Activated naive CD8-positive, alpha-beta T cell treated with anti-CD3 and anti-CD28 coated beads, Interleukin-2, amount 50 U/mL, for 16 hours (primary cell): ENCODE measurements at regions not wholly inside any gene's neighbourhood (a gene's known extent, or its start where the extent isn't known, plus 50 kb on each side); places are given as distances from the start of the nearest gene placed in this dataset.

Experiments used
- DNase-seq: peaks from one replicate; pipeline ENCODE4 v3.0.0-alpha.2; 2020; ENCODE audit warnings: low read depth, low spot score

- DNase-seq, result no peak
These were observed 261.9 kb upstream of the ZNF462 start for GRCh38 chr9:106600955-106601560.

GRCh38 chr9:106602344-106602743, 260.6 kb upstream of the ZNF462 start:
- no peak for DNase-seq

DNA sequence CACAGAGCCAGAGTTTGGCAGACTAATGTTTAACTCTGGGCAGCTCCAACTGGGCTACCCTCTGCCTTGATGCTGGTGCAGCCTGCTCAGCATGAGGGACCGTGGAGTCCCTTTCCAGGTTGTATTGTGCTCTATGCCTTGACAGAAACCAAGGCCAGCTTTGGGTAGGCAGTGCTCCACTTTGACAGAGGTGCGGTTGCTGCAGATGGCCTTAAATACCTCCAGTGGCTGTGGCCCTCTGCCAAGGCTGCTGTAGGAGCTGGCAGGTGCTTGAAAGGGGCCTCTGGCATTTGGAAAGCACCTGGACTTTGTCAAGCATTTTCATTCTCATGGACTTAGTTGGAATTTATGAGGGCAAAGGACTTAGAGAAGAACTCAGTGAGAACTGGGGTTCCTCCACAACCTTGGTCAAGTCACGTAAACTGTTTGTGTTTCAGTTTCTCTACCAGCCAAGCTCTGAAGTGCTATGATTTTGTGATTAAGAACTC, 249.7 kb upstream of the ZNF462 start:
- no peak for DNase-seq

GRCh38 chr9:106615118-106615889, 247.7 kb upstream of the ZNF462 start:
- DNase-seq, result no peak

GRCh38 chr9:106616026-106616425, 246.9 kb upstream of the ZNF462 start:
- no peak for DNase-seq

GRCh38 chr9:106616851-106617345, 246.1 kb upstream of the ZNF462 start:
- no peak for DNase-seq

DNA sequence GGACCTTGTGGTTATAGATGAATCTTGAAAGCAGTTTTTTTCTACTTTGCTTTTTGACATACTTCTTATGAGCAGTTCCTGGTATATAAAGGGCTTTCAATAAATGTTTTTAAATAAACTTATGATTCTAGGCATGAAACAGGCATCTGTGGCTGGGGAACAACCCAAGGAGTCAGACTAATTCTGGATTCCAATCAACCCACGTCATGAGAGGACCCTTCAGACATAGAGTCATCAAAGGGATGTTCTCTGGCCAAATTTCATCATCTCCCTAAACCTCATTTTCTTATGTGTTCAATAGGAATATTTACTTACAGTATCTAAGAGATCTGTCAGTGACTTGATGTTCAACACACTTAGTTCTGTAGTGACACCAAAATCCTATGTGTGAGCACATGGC, 243.8 kb upstream of the ZNF462 start:
- DNase-seq, result no peak

- DNase-seq, result no peak
These were observed 242.9 kb upstream of the ZNF462 start for GRCh38 chr9:106620081-106620480.

GRCh38 chr9:106620866-106621265, 242.1 kb upstream of the ZNF462 start:
- DNase-seq, result no peak

DNA sequence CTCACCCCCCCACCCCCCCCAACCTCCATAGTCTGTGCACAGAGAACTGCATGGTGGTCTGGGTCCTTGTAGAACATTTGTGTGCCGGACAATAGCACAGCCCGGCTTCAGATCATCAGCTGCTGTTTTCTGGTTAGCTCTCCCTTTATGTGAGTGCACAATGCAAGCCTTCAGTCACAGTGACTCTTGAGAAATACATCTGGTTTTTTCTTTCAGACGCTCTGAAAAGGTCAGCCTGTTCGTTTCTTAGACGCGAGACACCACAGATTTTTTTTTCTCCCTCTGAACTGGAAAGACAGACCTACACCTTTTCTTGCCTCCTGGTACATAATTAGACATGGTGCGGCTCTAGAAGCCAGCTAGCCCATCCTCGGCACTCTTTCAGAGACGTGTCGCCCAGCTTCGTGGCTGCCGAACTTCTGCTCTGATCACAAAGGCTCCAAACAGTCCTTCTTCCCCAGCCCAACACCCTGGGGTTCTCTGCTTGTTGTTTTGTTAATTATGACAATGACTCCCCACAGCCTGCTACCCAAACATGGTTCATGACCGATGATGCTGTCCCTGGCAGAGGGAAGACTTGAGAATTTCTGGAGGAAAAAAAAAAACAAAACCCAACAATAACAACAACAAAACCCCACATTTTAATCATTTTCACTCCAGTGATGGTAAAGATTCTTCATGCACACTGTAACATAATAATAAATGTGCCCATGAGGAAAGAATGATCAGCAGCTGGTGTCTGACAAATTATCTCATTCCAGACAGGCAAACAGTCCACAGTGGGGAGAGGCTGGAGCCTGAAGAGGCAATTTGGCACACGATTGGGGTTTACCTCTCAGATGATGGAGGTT, 241.4 kb upstream of the ZNF462 start:
- no peak for DNase-seq

GRCh38 chr9:106622164-106622487, 240.8 kb upstream of the ZNF462 start:
- no peak for DNase-seq

DNA sequence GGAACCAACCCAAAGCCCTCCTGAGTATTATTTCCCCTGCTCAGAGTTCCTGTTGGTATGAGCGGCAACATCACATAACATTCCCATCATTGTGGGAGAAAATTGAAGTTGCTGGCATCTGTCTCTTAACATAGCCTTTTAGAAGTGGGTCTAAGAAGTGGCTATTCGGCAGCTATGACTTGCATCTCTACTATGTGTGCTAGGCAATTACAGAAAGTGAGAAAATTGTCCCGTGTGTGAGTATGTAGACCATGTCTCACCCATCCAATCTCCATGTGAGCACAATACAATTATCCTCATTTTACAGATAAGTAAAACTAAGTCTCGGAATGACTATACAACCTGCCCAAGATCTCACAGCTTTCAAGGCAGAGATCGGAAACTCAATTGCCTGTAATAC, 239.4 kb upstream of the ZNF462 start:
- DNase-seq, result no peak

- DNase-seq, result no peak
These were observed 237.6 kb upstream of the ZNF462 start for GRCh38 chr9:106625259-106625789.

DNA sequence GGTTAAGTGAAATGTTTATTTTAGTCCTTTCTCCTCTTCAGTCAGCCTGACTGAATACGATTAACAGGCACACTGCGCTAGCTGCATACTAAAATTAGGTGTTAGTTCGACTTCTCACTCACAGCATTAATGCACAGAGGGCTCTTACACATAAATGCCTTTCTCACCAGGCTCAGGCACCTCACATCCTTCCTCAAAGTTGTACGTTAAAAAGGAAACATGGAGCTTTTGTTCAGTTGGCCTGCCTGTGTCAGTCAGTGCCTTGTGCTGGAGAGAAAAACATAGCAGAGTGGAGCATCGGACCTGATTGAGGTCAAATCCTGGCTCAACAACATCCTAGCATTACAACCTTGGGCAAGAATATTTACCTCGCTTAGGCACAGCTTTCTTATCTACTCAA, 236.0 kb upstream of the ZNF462 start:
- no peak for DNase-seq

- DNase-seq, result no peak
These were observed 230.3 kb upstream of the ZNF462 start for GRCh38 chr9:106632621-106633020.

GRCh38 chr9:106634183-106634582, 228.8 kb upstream of the ZNF462 start:
- no peak for DNase-seq

DNA sequence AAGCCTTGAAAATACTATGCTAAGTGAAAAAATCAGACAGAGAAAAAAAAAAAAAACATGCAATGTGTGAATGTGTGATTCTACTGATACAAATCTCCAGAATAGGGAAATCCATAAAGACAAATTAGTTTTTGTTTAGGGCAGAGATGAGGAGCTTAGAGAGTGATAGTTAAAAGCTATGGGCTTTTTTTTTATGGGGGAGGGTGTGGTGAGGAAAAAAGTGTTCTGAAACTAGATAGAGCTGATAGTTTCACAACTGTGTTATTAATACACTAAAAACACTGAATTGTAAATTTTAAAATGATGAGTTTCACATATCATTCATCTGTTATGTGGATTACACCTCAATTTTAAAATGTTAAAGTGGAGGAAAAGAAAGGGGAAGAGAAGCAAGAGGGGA, 228.3 kb upstream of the ZNF462 start:
- DNase-seq, result no peak

DNA sequence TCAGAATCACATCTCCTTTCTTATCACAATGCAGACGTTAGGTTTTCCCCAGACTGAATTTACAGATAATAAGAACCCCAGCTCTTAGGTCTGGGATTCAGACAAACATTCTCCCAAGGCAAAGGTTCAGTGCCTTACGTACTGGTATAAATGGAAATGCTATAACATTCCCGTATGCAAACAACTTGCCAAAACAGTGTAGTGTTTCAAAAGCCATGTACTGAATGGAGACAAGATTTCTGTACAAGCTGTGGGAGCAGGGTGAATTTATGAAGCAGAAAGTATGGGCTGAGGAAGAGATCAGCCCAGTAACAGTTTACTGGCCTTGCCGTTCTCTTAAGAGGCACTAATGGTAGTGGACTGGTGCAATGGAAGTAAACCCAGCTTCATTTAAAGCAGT, 225.5 kb upstream of the ZNF462 start:
- DNase-seq, result no peak

GRCh38 chr9:106639873-106640568, 222.9 kb upstream of the ZNF462 start:
- no peak for DNase-seq

DNA sequence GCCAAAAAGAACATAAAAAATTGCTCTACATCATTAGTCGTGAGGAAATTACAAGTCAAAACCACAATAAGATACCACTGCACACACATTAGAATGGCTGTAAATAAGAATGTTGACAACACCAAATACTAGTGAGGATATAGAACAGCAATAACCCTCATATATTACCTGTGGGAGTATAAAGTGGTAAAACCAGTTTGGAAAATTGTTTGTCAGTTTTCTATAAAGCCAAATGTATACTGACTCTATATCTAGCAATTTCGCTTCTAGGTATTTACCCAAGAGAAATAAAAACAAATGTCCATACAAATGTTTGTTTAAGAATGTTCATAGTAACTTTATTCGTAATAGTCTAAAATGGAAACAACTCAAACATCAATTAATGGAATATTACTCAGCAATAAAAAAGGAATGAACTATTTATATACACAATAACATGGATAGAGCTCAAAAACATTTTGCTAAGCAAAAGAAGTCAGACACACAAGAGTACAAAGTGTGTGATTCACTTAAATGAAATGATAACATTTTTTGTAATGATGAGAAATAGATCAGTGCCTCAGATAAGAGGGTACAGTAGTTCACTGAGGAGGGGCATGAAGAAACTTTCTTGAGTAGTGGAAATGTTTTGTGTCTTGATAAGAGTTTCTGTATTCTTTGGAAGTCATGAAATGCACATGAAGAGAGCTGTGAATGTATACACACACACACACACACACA, 219.6 kb upstream of the ZNF462 start:
- DNase-seq, result no peak

DNA sequence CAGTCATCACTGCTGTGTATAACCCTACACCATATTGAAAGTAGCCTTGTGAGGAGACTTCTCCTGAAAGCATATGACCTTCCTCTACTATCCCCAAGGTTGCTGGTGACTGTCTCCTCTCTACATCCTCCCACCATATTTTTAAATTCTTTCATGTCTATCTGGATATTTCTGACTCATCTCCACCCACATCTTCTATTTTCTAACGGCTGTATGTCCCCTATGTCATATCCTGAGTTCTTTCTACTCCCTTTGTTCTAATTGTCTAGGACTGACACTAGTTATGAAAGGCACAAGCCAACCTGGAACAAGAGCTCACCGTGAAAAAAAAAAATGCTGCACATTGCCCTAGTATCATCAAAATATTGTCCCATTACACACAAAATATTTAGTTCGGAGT, 218.3 kb upstream of the ZNF462 start:
- no peak for DNase-seq
